ENCODE measurements at regions not wholly inside any gene's neighbourhood (a gene's known extent, or its start where the extent isn't known, plus 50 kb on each side); places are given as distances from the start of the nearest gene placed in this dataset.

GRCh38 chr19:31072451-31072850 is 276.8 kb downstream of the TSHZ3 start:
- WGBS, 4 donors = 48 to 67% (median 53%) methylated on average over 1 of the region's 1 CpG
- TF ChIP-seq POLR2A (IDR thresholded peaks at IDR 0.05) (no peak), CTCF (IDR thresholded peaks at IDR 0.05) (no peak)
- intact Hi-C loops (cut with DNase I) = no loop called here

GRCh38 chr19:31071136-31071855 is 277.9 kb downstream of the TSHZ3 start:
- no peak for DNase-seq
- TF ChIP-seq CTCF (IDR thresholded peaks at IDR 0.05) = no peak
- TF ChIP-seq POLR2A (IDR thresholded peaks at IDR 0.05) = no peak
- WGBS, 4 donors = 77 to 84% (median 80%) methylated on average over 11 of the region's 11 CpGs
- H3K4me3 ChIP-seq = no peak overlapping the region
- H3K27me3 ChIP-seq = peaks cover 3% of the 10 kb centered on the region
- intact Hi-C loops (cut with DNase I) = no loop called here
- H3K9me3 ChIP-seq (replicated peaks in 1 of 3) = no peaks in the 10 kb centered on the region
- no peak overlapping the region for H3K27ac ChIP-seq
- H3K4me1 ChIP-seq (replicated peaks in 1 of 2) = no peaks in the 10 kb centered on the region
- no peaks in the 10 kb centered on the region for H3K36me3 ChIP-seq (replicated peaks in 1 of 2)

More at GRCh38 chr19:31072451-31072850, 276.8 kb downstream of the TSHZ3 start:
- Histone ChIP-seq H3K4me3 (no peak overlapping the region), H3K27ac (no peak overlapping the region), H3K9me3 (replicated peaks in 1 of 3) (no peaks in the 10 kb centered on the region), H3K4me1 (replicated peaks in 1 of 2) (no peaks in the 10 kb centered on the region), H3K36me3 (replicated peaks in 1 of 2) (no peaks in the 10 kb centered on the region), H3K27me3 (no peaks in the 10 kb centered on the region)
- DNase-seq = no peak

GRCh38 chr19:31070146-31071065 is 278.8 kb downstream of the TSHZ3 start:
- intact Hi-C loops (cut with DNase I) = no loop called here
- Histone ChIP-seq H3K27me3 (peaks cover 6% of the 10 kb centered on the region), H3K4me1 (replicated peaks in 1 of 2) (no peaks in the 10 kb centered on the region), H3K4me3 (no peak overlapping the region), H3K9me3 (replicated peaks in 1 of 3) (no peaks in the 10 kb centered on the region), H3K27ac (no peak overlapping the region), H3K36me3 (replicated peaks in 1 of 2) (no peaks in the 10 kb centered on the region)
- no peak for DNase-seq
- TF ChIP-seq CTCF (IDR thresholded peaks at IDR 0.05) (no peak), POLR2A (IDR thresholded peaks at IDR 0.05) (no peak)
- WGBS, 4 donors = 77 to 83% (median 80%) methylated on average over 15 of the region's 15 CpGs

- intact Hi-C loops (cut with DNase I) = no loop called here
- 71 to 82% (median 79%) methylated on average over 6 of the region's 6 CpGs for WGBS, 4 donors
- no peaks in the 10 kb centered on the region for H3K4me1 ChIP-seq (replicated peaks in 1 of 2)
- no peak for DNase-seq
- no peak overlapping the region for H3K4me3 ChIP-seq
- H3K36me3 ChIP-seq (replicated peaks in 1 of 2) = no peaks in the 10 kb centered on the region
- TF ChIP-seq CTCF (IDR thresholded peaks at IDR 0.05) (no peak), POLR2A (IDR thresholded peaks at IDR 0.05) (no peak)
- no peak overlapping the region for H3K27ac ChIP-seq
- peaks cover 6% of the 10 kb centered on the region for H3K27me3 ChIP-seq
- H3K9me3 ChIP-seq (replicated peaks in 1 of 3) = no peaks in the 10 kb centered on the region
Observed at GRCh38 chr19:31068268-31068667, 281.0 kb downstream of the TSHZ3 start.

Measured in adrenal gland (tissue), 9 donors.